Esophagus squamous epithelium (tissue), 4 donors: ENCODE measurements at regions not wholly inside any gene's neighbourhood (a gene's known extent, or its start where the extent isn't known, plus 50 kb on each side); places are given as distances from the start of the nearest gene placed in this dataset.

ENCODE experiments used
- POLR2A ChIP-seq, 4 donors: fragments of 450-650 bp; IDR thresholded peaks; one replicate each; pipeline ENCODE4 v1.6.1; 2017; ENCODE audit warnings: antibody characterized with exemption in 4 of 4, mild to moderate bottlenecking in 4 of 4, moderate library complexity in 3 of 4
- TF ChIP-seq, protein P1 (sequence below), 6 experiments: fragments of 450-650 bp in 4 of 6; fragments of 200-600 bp in 2 of 6; sonication (generic) in 2 of 6; IDR thresholded peaks; one replicate each; pipeline ENCODE4 v1.5.1; 2016 to 2019; ENCODE audit warnings: antibody characterized with exemption in 6 of 6, mild to moderate bottlenecking in 4 of 6, moderate library complexity in 4 of 6

DNA sequence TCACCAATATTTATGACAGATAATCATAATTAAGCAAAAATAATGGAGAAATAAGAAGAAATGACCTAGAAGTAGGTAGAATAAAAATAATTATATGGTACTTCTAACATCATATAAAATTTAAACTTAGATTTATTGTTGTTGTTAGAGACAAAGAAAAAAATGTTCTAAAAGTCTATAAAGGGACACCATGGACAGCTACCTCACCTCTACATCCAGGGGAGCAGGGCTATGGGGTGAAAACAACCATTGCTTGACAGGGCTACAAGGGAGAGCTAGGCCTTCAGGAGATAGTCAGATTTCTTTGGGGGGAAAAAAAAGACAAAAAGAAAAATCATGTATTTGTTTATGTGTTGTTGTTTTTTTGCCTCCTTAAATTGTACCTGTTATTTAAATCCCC is 841.9 kb downstream of the VGLL3 start:
- TF ChIP-seq, protein P1, sequence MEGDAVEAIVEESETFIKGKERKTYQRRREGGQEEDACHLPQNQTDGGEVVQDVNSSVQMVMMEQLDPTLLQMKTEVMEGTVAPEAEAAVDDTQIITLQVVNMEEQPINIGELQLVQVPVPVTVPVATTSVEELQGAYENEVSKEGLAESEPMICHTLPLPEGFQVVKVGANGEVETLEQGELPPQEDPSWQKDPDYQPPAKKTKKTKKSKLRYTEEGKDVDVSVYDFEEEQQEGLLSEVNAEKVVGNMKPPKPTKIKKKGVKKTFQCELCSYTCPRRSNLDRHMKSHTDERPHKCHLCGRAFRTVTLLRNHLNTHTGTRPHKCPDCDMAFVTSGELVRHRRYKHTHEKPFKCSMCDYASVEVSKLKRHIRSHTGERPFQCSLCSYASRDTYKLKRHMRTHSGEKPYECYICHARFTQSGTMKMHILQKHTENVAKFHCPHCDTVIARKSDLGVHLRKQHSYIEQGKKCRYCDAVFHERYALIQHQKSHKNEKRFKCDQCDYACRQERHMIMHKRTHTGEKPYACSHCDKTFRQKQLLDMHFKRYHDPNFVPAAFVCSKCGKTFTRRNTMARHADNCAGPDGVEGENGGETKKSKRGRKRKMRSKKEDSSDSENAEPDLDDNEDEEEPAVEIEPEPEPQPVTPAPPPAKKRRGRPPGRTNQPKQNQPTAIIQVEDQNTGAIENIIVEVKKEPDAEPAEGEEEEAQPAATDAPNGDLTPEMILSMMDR (IDR thresholded peaks at IDR 0.05) = no peak
- TF ChIP-seq POLR2A (IDR thresholded peaks at IDR 0.05) = no peak
